ENCODE measurements at regions not wholly inside any gene's neighbourhood (a gene's known extent, or its start where the extent isn't known, plus 50 kb on each side); places are given as distances from the start of the nearest gene placed in this dataset.

- Mint-ChIP-seq H3K27me3 (ENCODE audit: unreplicated experiment) (peaks cover 4% of the 10 kb centered on the region), H3K4me3 (ENCODE audit: unreplicated experiment) (no peak overlapping the region), H3K36me3 (ENCODE audit: unreplicated experiment) (no peaks in the 10 kb centered on the region), H3K4me1 (ENCODE audit: unreplicated experiment) (no peaks in the 10 kb centered on the region), H3K9me3 (ENCODE audit: unreplicated experiment) (no peaks in the 10 kb centered on the region), H3K27ac (ENCODE audit: unreplicated experiment) (no peak overlapping the region)
- DNase-seq (ENCODE audit: extremely low spot score, unreplicated experiment) = no peak
- TF ChIP-seq CTCF (IDR thresholded peaks at IDR 0.05) = no peak
Measured at GRCh38 chr3:65251375-65251774, 563.6 kb upstream of the ADAMTS9 start.

GRCh38 chr3:65246561-65246960, 558.8 kb upstream of the ADAMTS9 start:
- peaks cover 4% of the 10 kb centered on the region for H3K27me3 Mint-ChIP-seq (ENCODE audit: unreplicated experiment)
- no peaks in the 10 kb centered on the region for H3K36me3 Mint-ChIP-seq (ENCODE audit: unreplicated experiment)

GRCh38 chr3:65245133-65246063, 557.6 kb upstream of the ADAMTS9 start:
- Mint-ChIP-seq H3K27ac (ENCODE audit: unreplicated experiment) (no peak overlapping the region), H3K4me1 (ENCODE audit: unreplicated experiment) (no peaks in the 10 kb centered on the region), H3K36me3 (ENCODE audit: unreplicated experiment) (no peaks in the 10 kb centered on the region), H3K27me3 (ENCODE audit: unreplicated experiment) (peaks cover 6% of the 10 kb centered on the region), H3K9me3 (ENCODE audit: unreplicated experiment) (no peaks in the 10 kb centered on the region), H3K4me3 (ENCODE audit: unreplicated experiment) (no peak overlapping the region)
- DNase-seq (ENCODE audit: extremely low spot score, unreplicated experiment) = no peak
- peak; percentile 45 for TF ChIP-seq CTCF (IDR thresholded peaks at IDR 0.05)

More at GRCh38 chr3:65246561-65246960, 558.8 kb upstream of the ADAMTS9 start:
- Mint-ChIP-seq H3K9me3 (ENCODE audit: unreplicated experiment) (no peaks in the 10 kb centered on the region), H3K4me3 (ENCODE audit: unreplicated experiment) (no peak overlapping the region), H3K27ac (ENCODE audit: unreplicated experiment) (no peak overlapping the region), H3K4me1 (ENCODE audit: unreplicated experiment) (no peaks in the 10 kb centered on the region)
- DNase-seq (ENCODE audit: extremely low spot score, unreplicated experiment) = no peak
- TF ChIP-seq CTCF (IDR thresholded peaks at IDR 0.05) = no peak

GRCh38 chr3:65240366-65240765, 552.6 kb upstream of the ADAMTS9 start:
- Mint-ChIP-seq H3K36me3 (ENCODE audit: unreplicated experiment) (no peaks in the 10 kb centered on the region), H3K27ac (ENCODE audit: unreplicated experiment) (no peak overlapping the region), H3K4me1 (ENCODE audit: unreplicated experiment) (no peaks in the 10 kb centered on the region)

More at GRCh38 chr3:65240366-65240765, 552.6 kb upstream of the ADAMTS9 start:
- Mint-ChIP-seq H3K27me3 (ENCODE audit: unreplicated experiment) (peaks cover 2% of the 10 kb centered on the region), H3K4me3 (ENCODE audit: unreplicated experiment) (no peak overlapping the region), H3K9me3 (ENCODE audit: unreplicated experiment) (no peaks in the 10 kb centered on the region)
- TF ChIP-seq CTCF (IDR thresholded peaks at IDR 0.05) = no peak
- DNase-seq (ENCODE audit: extremely low spot score, unreplicated experiment) = no peak

Measured in osteocyte (in vitro differentiated cells).